HuH-7 (cell line): ENCODE measurements at regions not wholly inside any gene's neighbourhood (a gene's known extent, or its start where the extent isn't known, plus 50 kb on each side); places are given as distances from the start of the nearest gene placed in this dataset.

Source experiments
- DNase-seq: peaks from one replicate; pipeline ENCODE4 v3.0.0; 2011; ENCODE audit warnings: low spot score

DNA sequence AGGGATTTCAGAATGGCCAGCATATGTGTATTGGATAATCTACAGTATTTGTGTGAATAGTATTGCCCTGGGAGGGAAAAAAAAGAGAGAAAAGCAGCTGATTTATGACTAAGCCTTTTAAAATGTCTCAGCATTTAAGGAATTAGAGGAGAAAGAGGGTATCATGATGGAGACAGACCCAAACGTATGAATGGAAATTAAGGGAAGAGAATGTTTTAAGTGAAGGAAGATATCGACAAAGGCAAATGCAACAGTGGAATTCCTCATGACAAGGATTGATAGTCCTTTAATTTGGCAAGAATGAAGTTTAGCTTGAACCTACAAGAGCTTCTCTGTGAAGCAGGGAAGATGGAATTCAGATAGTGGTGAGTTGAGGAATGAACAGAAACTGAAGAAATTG is 367.3 kb upstream of the POU3F2 start:
- DNase-seq, result no peak

DNA sequence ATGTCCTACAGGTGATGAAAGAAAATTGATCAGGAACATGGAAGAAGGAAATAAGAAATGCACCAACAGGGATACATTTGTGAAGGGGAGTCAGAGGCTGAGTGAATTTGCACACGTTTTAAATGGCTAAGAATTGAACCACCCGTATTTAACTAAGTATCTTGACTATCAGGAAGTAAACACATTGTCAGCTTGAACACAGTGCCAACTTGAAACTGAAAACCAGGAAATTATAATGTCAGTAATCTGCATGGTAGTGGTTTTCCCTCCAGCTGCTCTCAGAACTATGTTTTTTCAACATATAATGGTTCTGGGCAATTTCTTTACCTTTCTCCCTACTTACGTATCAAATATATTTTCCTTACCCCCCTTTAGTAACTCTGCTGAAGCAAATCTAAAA is 366.5 kb upstream of the POU3F2 start:
- DNase-seq, result no peak

DNA sequence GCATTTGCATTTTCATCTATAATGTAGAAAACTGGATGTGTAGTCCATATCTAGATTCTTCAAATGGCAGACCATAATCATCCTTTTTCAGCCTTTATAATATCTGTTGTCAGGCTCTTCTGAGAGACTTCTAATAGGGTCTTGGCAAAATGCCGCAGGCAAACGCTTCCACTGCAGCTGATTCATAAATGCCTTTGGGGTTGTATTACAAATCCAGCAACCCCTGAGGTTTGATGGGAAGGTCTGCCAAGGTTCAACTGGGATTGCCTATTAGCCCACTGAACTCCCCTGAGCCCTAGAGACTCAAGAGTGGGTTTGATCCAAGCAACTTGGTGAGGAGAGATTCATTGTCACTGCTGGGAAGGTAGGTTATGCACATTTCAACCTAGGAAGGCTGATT is 365.2 kb upstream of the POU3F2 start:
- no peak for DNase-seq

- no peak for DNase-seq
These were observed 363.6 kb upstream of the POU3F2 start for GRCh38 chr6:98470821-98471220.

- DNase-seq, result no peak
These were observed 362.9 kb upstream of the POU3F2 start for GRCh38 chr6:98471444-98471843.

GRCh38 chr6:98477231-98477630 is 357.1 kb upstream of the POU3F2 start:
- no peak for DNase-seq

DNA sequence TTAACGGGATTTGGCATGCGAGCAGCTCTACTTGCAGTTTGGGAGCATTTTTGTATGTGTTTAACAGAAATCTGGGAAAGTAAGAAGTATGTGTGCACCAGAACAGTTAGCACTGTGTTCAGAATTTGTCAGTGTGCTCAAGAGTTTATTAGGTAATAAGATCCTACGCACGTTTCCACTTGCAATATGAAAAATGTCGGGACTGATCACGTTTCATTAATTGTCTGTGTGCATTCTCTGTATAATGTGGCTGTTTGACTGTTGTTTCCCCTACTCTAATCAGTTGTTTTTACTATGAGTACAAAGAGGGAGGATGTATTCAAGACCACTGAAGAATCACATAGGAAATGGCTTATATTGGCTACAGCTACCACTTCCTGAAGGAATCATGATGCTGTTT is 349.7 kb upstream of the POU3F2 start:
- DNase-seq, result no peak

DNA sequence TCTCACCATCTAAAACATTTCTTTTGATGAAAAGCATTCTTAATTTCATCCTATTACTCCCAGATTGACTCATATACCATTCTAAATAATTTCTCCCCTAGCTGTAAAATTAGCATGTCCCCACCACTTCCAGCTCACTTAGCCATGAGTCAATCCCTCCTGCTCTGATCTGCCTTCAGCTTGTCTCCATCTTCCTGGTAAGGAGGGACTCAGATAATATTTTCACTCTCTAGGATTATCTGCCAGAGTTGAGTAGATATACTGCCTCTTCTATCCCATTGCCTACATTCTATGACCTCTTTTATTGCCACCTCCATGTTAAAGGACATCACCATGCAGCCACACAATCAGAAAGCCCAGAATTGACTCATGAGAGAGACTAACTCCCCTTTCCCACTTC is 348.8 kb upstream of the POU3F2 start:
- DNase-seq, result no peak

DNA sequence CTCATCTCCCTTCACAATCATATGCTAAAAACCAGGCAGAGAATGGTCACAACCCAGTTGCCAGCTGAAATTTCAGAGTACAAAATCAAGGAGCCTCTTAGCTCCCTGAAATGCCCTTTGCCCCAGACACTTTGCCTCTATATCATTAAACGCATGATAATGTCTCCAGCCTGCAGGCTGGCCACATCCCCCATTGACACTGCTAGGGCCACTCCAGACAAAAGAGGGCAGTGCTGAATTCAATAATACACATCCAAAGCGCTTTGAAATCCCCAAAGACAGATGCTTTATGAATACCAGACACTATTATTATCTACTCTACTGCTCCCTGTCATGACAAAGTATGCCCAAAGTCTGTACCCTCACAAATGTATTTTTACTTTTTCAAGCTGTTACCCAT is 348.3 kb upstream of the POU3F2 start:
- DNase-seq, result no peak

- DNase-seq, result no peak
These were observed 346.8 kb upstream of the POU3F2 start for GRCh38 chr6:98487612-98488011.

DNA sequence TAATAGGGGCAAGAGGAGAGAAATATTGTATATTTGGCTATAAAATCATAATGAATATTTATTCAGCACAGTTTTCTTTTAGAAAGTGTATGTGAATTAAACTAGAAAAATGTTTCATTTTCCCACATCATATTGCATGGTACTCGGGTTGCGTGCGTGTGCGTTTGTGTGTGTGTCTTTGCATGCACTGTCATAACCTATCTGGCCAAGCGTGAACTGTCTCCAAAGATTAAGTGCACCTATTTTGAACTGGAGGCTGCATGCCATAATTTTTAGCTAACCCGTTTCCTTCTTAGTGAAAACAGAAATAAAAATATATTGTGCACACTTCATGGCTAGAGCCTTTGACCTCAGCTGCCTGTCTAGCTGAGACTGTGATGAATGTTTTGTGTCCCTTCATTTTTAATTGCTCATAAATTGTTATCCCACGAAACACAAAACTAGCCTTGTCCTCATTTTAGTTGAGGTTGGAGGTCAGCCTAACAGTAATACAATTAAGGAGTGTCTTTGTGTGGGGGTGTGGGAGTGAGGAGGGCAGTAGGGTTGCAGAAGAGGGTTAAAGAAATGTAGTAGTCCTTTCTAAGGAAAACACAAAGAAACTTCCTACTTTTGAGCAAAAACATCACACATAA is 336.1 kb upstream of the POU3F2 start:
- DNase-seq, result no peak

- no peak for DNase-seq
These were observed 335.5 kb upstream of the POU3F2 start for GRCh38 chr6:98498866-98499265.

DNA sequence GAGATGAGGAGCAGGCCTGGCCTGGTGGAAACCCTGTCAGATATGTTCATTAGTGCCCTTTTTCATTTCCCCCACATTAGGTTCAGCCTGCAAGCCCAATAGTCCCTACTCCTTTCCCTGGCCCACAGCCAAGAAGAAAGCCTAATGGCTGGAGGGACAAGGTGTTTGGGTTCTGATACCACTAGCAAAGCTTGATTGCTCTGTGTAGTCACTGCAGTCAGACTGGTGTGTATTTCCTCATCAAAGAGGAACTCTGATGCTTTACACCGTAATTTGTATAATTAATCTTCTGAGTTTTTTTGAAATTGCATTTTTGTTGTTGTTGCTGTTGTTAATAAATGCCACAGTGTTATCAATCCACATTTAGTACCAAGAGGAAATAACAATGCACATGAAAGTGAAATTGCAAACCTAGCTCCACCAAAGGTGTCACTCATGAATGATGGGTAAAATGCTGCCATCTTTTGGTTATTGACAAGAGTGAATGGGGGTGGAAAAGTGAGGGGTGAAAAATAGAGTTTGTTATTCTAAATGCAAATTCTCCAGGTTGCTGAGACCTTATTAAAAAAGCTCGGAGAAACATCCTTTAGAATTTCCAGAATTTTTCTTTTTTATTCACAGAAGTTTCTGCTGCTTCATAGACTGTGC is 320.2 kb upstream of the POU3F2 start:
- DNase-seq, result no peak

- no peak for DNase-seq
These were observed 319.6 kb upstream of the POU3F2 start for GRCh38 chr6:98514796-98515195.

DNA sequence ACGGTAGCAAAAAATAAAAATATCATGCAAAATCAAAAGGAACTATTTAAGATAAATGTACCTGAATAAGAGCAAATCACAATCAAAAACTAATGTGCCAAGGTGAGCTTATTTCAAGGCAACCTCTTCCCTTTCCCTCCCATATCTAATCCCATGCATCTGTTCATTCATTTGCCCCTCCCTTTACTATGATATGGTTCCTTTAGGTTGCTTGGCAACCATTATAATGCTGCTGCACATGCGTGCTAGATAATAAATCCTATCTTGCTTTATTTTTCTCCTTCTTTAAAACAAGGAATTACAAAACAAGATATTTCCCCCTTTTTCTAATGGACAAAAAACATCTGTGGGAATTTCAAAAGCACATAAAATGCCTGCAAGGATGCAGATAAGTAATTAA is 318.2 kb upstream of the POU3F2 start:
- no peak for DNase-seq

DNA sequence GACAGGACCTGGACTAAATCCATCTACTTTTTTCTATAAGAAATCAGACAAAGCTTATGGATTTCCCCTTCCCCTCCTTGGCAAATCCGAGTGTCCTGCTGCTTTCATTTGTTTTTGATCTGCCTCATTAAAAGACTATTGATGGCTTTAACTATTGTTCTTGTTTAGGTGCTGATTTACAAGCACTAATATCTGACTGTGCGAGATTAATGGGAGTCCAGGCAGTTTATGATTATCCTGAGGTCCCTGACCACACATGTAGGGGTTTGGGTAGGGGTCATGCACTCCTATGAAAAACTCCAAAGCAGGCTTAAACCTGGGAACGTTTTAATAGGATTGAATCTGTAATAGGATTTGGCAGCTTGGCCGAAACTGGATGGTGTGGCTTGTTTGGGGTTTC is 317.5 kb upstream of the POU3F2 start:
- DNase-seq, result no peak

GRCh38 chr6:98525860-98526259 is 308.5 kb upstream of the POU3F2 start:
- no peak for DNase-seq

DNA sequence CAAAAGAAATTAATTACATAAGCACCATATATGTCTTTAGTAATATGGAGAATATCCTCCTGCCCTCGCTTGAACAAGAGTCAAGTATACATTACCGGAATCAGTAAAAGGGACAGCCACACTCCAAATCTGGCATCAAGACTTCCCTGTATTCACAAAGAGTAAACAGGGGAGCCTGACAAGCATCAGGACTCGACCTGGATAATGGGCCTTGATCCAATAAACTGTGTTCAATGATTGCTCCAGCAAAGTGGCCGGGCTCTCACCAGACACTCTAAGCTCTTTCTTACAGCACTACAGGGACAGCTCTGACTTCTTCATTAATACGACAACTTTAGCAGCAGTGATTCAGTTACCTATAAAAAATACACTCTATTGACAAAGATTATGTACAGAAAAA is 307.9 kb upstream of the POU3F2 start:
- DNase-seq, result no peak

- DNase-seq, result no peak
These were observed 305.0 kb upstream of the POU3F2 start for GRCh38 chr6:98529364-98529763.

- no peak for DNase-seq
These were observed 303.6 kb upstream of the POU3F2 start for GRCh38 chr6:98530732-98531131.

GRCh38 chr6:98532004-98532403 is 302.4 kb upstream of the POU3F2 start:
- no peak for DNase-seq

- no peak for DNase-seq
These were observed 294.6 kb upstream of the POU3F2 start for GRCh38 chr6:98539741-98540140.

GRCh38 chr6:98546376-98546775 is 288.0 kb upstream of the POU3F2 start:
- no peak for DNase-seq

DNA sequence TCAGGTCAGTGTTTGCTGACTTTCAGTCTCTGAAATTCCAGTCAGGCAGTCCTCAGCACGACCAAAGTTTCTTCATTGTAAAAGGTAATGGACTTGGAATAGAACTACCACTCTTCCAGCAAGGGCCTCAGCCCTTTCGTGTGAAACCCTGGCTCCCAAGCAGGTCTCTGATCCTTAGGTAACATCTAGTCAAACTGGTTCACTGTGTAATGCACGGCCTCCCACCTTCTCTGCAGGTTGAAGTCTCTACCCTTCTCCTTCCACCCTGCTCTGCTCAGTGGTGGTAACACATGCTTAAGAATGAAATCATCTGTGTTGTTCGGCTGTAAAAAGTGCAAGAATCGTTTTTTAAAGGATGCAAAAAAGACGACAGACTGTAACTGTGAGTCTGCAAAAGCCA is 287.2 kb upstream of the POU3F2 start:
- DNase-seq, result no peak
